ENCODE measurements at regions not wholly inside any gene's neighbourhood (a gene's known extent, or its start where the extent isn't known, plus 50 kb on each side); places are given as distances from the start of the nearest gene placed in this dataset.
"Not testable (repeated sequence)": the region's sequence is repeated elsewhere in the genome, so short reads cannot be mapped to it uniquely, and the experiment has no call there.

GRCh38 chr1:173257805-173258204, 50.7 kb upstream of the TNFSF4 start:
- DNase-seq, result no peak

GRCh38 chr1:173258479-173259264, 51.5 kb upstream of the TNFSF4 start:
- DNase-seq, result no peak

- not testable (repeated sequence) for DNase-seq
Measured at GRCh38 chr1:173260329-173260728, 53.2 kb upstream of the TNFSF4 start.

GRCh38 chr1:173266841-173267240, 59.7 kb upstream of the TNFSF4 start:
- DNase-seq, result no peak

GRCh38 chr1:173267453-173267945, 60.4 kb upstream of the TNFSF4 start:
- no peak for DNase-seq

GRCh38 chr1:173268261-173268660, 61.1 kb upstream of the TNFSF4 start:
- DNase-seq, result no peak

- no peak for DNase-seq
Measured at GRCh38 chr1:173268786-173269277, 61.7 kb upstream of the TNFSF4 start.

- no peak for DNase-seq
Measured at GRCh38 chr1:173269490-173270230, 62.5 kb upstream of the TNFSF4 start.

GRCh38 chr1:173270243-173270642, 63.1 kb upstream of the TNFSF4 start:
- no peak for DNase-seq

GRCh38 chr1:173271021-173271420, 63.9 kb upstream of the TNFSF4 start:
- DNase-seq, result not testable (repeated sequence)

- no peak for DNase-seq
Measured at GRCh38 chr1:173275496-173275895, 68.4 kb upstream of the TNFSF4 start.

- DNase-seq, result no peak
Measured at GRCh38 chr1:173276922-173277800, 70.0 kb upstream of the TNFSF4 start.

- DNase-seq, result no peak
Measured at GRCh38 chr1:173280899-173281660, 73.9 kb upstream of the TNFSF4 start.

GRCh38 chr1:173285048-173285447, 77.9 kb upstream of the TNFSF4 start:
- DNase-seq, result no peak

GRCh38 chr1:173287785-173288184, 80.7 kb upstream of the TNFSF4 start:
- DNase-seq, result no peak

GRCh38 chr1:173293756-173294155, 86.6 kb upstream of the TNFSF4 start:
- DNase-seq, result no peak

- no peak for DNase-seq
Measured at GRCh38 chr1:173294843-173295242, 87.7 kb upstream of the TNFSF4 start.

GRCh38 chr1:173295391-173295790, 88.3 kb upstream of the TNFSF4 start:
- DNase-seq, result no peak

- DNase-seq, result no peak
Measured at GRCh38 chr1:173295995-173296394, 88.9 kb upstream of the TNFSF4 start.

GRCh38 chr1:173297798-173298391, 90.8 kb upstream of the TNFSF4 start:
- no peak for DNase-seq

Data from DMS79 (cell line).